H54 (cell line): ENCODE measurements at regions not wholly inside any gene's neighbourhood (a gene's known extent, or its start where the extent isn't known, plus 50 kb on each side); places are given as distances from the start of the nearest gene placed in this dataset.

Experiments used
- DNase-seq: peaks from one replicate; pipeline ENCODE4 v3.0.0; 2011; ENCODE audit warnings: low spot score, mixed read lengths; ENCODE audit not compliant: insufficient read length
- FAIRE-seq: peaks from 3 replicates; lab custom pipeline; 2011; peaks lifted over from hg19 to GRCh38; lab: Jason Lieb, UNC
- POLR2A ChIP-seq: IDR thresholded peaks from 2 replicates; pipeline ENCODE4 v1.6.1; 2011; ENCODE audit warnings: low read depth, mild to moderate bottlenecking, low read length

GRCh38 chr13:108006619-108007018 lies 208.7 kb downstream of the LIG4 start:
- no peak for TF ChIP-seq POLR2A
- FAIRE-seq = no peak
- DNase-seq = no peak

- no peak for TF ChIP-seq POLR2A
- no peak for FAIRE-seq
- DNase-seq = no peak
Observed at GRCh38 chr13:108005231-108005630, 210.1 kb downstream of the LIG4 start.

GRCh38 chr13:108003626-108004025 lies 211.7 kb downstream of the LIG4 start:
- no peak for FAIRE-seq
- no peak for DNase-seq
- no peak for TF ChIP-seq POLR2A

- no peak for DNase-seq
- TF ChIP-seq POLR2A = no peak
- FAIRE-seq = no peak
Observed at GRCh38 chr13:108000998-108001397, 214.3 kb downstream of the LIG4 start.

- no peak for TF ChIP-seq POLR2A
- no peak for FAIRE-seq
- DNase-seq = no peak
Observed at GRCh38 chr13:107999751-108000150, 215.6 kb downstream of the LIG4 start.

- DNase-seq = no peak
- no peak for FAIRE-seq
- no peak for TF ChIP-seq POLR2A
Observed at GRCh38 chr13:107994137-107994536, 221.2 kb downstream of the LIG4 start.

GRCh38 chr13:107993239-107993949 lies 221.9 kb downstream of the LIG4 start:
- DNase-seq = no peak
- TF ChIP-seq POLR2A = no peak
- FAIRE-seq = peak; percentile 83

- FAIRE-seq (peak; percentile 75), DNase-seq (no peak)
- TF ChIP-seq POLR2A = no peak
Observed at GRCh38 chr13:107992542-107992941, 222.8 kb downstream of the LIG4 start.

- FAIRE-seq (no peak), DNase-seq (no peak)
- TF ChIP-seq POLR2A = no peak
Observed at GRCh38 chr13:107977071-107977574, 238.2 kb downstream of the LIG4 start.

GRCh38 chr13:107976628-107977027 lies 238.7 kb downstream of the LIG4 start:
- no peak for TF ChIP-seq POLR2A
- no peak for FAIRE-seq

GRCh38 chr13:107974409-107974808 lies 240.9 kb downstream of the LIG4 start:
- no peak for DNase-seq
- no peak for FAIRE-seq
- no peak for TF ChIP-seq POLR2A

More at GRCh38 chr13:107976628-107977027, 238.7 kb downstream of the LIG4 start:
- no peak for DNase-seq

GRCh38 chr13:107969546-107969945 lies 245.8 kb downstream of the LIG4 start:
- DNase-seq (no peak), FAIRE-seq (no peak)
- no peak for TF ChIP-seq POLR2A

GRCh38 chr13:107968470-107968869 lies 246.9 kb downstream of the LIG4 start:
- FAIRE-seq = peak; percentile 66
- no peak for DNase-seq
- no peak for TF ChIP-seq POLR2A

GRCh38 chr13:107964395-107964794 lies 250.9 kb downstream of the LIG4 start:
- DNase-seq (no peak), FAIRE-seq (peak; percentile 11)
- no peak for TF ChIP-seq POLR2A
